Activated CD8-positive, alpha-beta memory T cell treated with anti-CD3 and anti-CD28 coated beads, Interleukin-2, amount 50 U/mL, for 24 hours (primary cell): ENCODE measurements at regions not wholly inside any gene's neighbourhood (a gene's known extent, or its start where the extent isn't known, plus 50 kb on each side); places are given as distances from the start of the nearest gene placed in this dataset.
"Not testable (repeated sequence)": the region's sequence is repeated elsewhere in the genome, so short reads cannot be mapped to it uniquely, and the experiment has no call there.

Experiments used
- DNase-seq: peaks from one replicate; pipeline ENCODE4 v3.0.0-alpha.2; 2020; ENCODE audit errors: extremely low read depth

DNA sequence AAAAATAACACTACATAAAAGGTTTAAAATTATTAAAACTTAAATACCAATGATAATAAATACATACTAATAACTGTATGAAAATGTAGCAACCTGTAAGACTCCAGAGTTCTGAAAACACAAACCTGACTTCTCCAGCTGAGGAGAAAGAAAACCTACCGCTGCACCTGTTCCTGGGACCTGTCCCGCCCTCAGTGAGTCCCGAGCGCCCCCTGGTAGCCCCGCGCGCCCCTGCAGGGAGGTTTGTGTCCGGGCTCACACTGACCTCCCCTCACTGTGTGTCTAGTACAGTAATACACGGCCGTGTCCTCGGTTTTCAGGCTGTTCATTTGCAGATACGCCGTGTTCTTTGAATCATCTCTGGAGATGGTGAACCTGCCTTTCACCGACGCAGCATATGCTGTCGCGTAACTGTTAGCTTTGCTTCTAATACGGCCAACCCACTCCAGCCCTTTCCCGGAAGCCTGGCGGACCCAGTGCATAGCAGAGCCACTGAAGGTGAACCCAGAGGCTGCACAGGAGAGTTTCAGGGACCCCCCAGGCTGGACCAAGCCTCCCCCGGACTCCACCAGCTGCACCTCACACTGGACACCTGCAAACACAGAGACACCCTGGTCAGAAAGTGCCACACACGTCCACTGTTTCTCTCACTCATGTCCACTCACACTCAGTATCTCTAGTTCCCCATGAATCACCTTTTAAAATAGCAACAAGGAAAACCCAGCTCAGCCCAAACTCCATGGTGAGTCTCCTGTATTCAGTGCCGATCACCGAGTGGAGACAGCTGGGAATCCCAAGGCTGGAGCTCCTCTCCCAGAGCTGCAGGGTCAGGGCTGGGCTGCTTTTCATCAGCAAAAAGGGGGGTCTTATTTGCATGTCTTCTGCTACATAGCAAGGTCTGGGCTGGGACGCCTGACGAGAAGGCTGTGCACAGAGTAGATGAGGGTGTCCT, 1276.3 kb downstream of the TMEM121 start:
- no peak for DNase-seq

DNA sequence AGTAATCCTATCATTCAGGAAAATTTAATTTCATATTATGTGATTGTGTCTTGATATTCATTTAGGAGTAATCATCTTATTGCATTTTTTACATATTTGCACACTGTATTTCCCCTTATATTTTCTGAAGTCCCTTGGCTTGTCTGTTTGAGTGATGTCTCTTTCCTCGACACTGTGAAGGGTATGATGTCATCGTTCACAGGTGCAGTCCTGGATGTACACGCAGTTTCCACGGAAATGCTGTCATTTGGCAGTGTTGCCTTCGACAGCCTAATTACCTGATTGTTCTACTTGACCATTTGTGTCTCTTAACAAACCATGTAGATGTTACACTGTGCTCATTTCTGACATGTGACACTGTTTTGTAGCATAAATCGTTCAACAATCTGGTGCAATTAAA, 1277.0 kb downstream of the TMEM121 start:
- DNase-seq: no peak

DNA sequence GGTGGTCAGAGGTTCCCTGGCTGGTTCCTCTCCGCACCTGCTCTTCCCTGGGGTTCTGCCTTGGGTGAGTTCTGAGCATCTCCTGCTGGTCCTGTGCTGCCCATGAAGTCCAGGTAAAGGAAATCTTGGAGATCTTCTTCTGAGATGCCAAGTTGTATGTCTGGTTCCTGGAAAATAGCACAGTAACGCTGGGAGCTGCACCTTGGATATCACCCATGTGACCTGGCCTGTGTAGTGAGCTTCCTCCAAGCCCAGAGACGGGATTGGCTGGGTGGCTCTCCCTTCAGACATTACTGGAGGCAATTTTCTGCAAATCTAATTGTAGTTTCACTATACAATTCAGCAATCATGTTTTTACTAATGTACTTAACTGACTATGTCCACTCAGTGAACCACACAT, 1281.1 kb downstream of the TMEM121 start:
- DNase-seq: no peak

DNA sequence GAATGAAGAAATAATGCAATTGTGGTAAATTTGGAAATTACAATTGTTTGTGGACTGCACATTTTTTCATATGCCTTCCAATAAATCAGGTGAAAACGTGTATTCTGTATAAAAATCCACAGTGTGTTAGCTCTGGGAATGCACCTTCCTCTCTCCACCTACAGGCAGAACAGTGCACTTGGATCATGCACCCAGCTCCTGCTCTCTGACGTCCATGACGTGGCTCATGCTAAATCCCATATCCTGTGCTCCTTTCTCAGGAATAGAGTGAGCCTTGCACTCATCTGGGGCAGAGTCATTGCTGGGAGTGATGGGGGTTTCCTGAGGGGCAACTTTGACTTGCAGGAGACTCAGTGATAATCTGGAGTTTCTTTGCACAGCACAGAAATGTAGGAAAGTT, 1282.1 kb downstream of the TMEM121 start:
- DNase-seq: no peak

DNA sequence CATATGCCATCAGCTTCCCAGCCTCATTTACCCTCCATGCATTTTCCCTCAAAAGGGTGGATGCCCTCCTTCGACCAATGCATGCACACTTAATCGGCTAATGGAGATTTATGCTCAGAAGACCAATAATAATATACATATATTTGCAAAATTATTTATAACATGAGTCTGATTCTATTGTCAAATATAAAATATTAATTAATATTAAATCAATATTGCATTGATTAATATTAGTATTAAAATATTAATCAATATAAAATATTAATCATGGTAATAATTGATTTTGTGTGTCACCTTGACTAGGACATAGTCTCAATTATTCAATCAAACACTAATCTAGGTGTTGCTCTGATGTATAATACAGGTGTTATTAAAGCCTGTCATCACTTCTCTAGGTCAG, 1282.5 kb downstream of the TMEM121 start:
- no peak for DNase-seq

DNA sequence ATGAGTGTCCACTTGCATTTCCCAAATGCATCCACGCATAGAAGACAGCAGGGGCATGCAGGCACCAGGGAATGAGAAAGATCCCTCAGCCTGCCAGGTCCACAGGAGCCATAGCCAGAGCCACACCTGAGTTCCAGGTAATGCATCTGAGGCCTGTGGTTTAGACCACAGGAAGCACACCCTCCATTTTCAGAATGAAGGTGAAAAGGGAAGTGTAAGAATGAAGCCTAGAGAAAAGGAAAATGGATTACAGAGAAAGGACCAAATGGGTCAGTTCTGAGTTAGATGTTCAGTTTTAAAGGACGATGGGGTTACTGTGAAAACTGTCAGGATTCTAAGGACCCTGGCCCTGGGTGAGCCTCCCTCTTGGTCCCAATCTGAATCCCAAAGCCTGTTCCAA, 1283.2 kb downstream of the TMEM121 start:
- DNase-seq: no peak

DNA sequence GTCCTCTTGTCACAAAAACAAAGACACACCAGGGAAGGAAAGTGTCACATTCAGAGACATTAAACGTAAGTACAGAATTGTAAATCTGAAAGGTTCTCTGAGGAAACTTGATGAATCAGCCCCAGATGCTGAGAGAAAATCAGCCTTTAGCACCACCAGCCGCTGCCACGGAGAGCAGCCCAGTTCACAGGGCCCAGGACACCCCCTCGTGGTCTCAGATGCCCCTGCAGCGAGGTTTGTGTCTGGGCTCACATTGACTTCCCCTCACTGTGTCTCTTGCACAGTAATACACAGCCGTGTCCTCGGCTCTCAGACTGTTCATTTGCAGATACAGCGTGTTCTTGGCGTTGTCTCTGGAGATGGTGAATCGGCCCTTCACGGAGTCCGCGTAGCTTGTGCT, 1283.8 kb downstream of the TMEM121 start:
- not testable (repeated sequence) for DNase-seq

DNA sequence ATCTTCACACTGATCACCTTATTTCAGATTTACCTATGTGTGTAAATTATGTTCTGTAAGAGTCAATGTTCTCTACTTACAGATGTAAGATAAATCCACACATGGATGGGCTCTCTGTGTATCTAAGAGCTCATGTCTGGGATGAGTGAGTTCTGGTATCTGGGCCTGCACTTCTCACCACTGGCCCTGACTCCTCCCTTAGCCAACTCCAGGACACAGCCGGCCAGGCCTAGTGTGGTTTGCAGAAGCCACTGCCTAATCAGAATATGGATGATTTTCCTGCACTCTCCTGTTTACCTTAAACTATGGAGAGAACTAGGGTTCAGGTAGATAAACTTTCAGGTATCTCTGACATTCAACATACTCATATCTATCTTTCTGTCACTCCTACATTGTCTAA, 1284.8 kb downstream of the TMEM121 start:
- no peak for DNase-seq

DNA sequence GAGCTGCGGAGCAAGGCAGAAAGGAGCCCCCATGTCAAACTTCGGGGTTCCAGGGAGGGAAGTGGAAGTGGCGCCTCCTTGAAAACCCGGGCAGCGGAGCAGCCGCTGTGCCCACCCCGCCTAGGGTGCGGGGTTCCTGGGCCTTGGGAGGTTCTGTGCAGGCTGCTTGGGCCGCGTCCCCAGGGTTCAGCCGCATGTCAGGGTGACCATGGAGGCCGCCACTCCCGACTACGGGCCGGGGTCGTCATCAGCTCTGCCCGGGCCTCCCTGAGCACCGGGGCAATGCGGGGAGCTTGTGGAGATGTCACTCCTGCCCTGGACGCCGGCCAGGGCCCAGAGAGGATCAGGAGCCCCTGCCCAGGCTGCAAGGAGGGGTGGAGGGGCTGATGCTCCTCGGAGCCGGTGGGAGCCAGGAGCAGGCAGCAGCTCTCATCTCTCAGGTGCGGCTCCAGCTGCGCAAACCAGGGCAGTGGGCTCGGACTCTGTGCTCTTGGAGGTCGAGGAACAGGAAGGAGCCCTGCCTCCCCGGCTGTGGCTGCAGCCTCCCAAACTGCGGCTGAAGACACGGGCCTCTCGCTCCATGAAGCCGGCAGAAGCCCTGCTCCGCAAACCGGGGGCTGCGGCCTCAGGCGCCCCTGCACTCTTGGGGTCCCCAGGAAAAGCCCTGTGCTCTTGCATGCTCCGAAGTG, 1286.5 kb downstream of the TMEM121 start:
- no peak for DNase-seq

DNA sequence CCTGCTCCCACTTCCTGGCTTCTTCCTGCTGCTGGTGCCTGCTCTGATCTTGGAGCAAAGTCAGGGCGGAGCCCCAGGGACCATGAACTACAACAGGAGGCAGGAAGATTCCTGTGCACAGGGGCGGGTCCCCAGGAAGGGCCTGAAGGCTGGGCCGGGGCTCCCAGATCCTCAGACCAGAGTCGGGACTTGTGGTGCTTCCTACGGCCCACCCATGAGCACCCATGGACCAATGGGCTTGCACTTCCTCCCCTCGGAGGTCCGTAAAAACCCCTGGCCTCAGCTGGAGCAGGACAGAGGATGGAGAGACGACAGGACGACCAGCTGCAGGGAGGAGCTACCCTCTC, 1287.1 kb downstream of the TMEM121 start:
- DNase-seq: no peak

DNA sequence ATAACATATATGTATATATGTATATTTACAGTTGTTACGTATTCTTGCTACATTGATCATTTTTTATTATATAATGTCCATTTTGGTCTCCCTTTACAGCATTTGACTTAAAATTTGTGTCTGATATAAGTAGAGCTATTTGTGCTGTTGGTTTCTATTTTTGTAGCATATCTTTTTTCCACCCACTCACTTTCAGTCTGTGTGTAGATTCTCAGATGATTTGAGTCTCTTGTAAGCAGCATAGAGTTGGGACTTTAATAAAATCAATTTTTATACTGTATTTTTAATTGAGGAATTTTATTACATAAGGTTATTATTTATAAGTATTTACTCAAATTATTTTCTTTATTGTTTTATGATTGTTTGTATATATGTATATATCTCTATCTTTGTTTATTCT, 1293.7 kb downstream of the TMEM121 start:
- no peak for DNase-seq

DNA sequence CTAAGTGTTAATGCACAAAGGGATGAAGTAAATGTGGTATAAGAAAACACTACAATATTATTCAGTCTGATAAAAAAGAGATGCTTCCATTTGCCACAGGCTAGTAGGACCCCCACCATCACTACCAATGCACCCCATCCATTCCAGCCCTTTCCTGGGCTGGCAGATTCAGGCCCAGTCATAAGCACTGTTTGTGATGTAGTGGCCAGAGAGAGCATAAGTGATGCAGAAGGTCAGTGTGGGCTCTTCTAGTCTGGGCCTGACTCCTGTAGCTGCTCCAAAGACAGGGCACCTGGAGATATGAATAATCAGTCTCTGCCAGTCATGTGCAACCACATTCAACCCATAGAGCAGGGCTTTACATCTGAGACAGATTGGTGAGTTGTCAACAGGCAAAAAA, 1294.7 kb downstream of the TMEM121 start:
- no peak for DNase-seq

DNA sequence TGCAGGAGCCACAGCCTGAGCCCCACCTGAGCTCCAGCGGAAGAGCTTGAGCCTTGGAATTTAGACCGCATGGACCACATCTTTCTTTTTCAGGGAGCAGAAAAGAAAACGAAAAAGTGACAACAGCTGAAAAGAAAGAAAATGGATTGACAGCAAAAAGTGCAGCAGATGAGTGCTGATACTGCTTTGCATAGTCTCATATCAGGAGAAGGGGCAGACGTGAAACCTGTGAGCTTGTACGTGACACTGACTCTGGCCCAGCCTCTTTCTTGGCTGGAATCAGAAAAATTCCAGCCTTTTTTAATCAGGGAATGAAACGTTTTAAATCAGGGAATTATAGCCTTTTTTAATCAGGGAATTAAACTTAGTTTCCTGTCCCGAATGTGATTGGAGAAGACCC, 1296.5 kb downstream of the TMEM121 start:
- DNase-seq: no peak

DNA sequence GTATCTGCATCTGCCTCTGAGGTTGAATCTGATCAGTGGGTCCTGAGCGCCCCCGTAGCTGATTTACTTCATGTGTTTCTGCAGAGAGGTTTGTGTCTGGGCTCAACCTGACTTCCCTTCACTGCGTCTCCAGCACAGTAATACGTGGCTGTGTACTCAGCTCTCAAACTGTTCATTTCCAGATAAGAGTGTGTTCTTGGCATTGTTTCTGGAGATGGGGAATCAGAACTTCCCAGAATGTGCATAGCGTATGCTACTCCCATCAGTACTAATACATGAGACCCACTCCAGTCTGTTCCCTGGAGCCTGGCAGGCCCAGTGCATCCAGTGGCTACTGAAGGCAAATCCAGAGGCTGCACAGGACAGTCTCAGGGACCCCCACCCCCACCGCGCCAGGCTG, 1297.2 kb downstream of the TMEM121 start:
- DNase-seq: no peak

DNA sequence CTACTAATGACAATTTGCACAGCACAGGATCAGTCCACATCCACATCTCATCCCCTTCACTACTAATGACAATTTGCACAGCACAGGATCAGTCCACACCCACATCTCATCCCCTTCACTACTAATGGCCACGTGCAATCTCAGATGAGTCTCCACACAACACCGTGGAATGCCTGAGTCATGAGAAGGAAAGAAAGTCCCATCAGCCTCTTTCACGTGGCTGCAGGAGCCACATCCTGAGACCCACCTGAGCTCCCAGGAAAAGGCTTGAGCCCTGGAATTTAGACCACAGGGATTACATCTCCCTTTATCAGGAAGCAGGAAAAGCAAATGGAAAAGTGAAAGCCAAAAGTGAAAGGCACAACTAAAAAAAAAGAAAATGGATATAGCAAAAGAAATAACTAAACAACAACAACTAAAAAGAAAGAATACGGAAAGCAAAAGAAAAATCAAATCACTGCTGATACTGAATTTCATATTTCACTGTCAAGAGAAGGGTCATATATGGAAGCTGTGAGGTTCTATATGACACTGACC, 1300.5 kb downstream of the TMEM121 start:
- no peak for DNase-seq

DNA sequence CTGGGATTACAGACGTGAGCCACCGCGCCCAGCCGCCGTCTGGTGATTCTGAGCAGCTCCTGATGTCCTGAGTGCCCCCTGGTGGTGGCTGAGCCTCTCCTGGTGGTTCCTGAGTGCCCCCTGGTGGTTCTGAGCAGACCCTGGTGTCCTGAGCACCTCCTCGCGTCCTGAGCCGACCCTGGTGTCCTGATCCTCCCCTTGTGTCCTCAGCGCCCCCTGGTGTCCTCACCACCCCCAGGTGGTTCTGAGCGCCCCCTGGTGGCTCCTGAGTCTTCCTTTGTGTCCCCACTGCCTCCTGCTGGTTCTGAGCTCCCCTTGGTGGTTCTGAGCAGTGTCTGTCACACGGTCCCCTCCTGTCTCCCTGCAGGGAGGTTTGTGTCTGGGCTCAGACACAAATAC, 1304.9 kb downstream of the TMEM121 start:
- DNase-seq: no peak

DNA sequence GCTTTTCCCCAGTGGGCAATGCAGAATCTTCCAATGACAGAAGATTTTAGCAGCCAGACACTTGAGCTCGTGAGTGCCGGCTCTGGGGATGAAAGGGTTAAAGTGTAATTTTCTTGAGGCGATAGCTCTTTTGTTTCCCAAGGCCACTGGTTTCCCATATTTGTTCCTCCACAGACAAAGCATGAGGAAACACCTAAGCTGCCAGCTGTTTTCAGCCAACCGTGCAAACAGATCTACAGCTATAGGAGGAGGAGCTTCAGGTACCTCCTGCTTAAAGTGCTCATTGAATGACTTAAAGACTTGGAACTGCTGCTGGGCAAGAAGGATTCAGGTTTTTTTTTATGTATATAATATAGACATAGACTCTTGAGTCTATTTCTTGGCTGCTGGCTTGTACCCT, 1311.5 kb downstream of the TMEM121 start:
- no peak for DNase-seq

DNA sequence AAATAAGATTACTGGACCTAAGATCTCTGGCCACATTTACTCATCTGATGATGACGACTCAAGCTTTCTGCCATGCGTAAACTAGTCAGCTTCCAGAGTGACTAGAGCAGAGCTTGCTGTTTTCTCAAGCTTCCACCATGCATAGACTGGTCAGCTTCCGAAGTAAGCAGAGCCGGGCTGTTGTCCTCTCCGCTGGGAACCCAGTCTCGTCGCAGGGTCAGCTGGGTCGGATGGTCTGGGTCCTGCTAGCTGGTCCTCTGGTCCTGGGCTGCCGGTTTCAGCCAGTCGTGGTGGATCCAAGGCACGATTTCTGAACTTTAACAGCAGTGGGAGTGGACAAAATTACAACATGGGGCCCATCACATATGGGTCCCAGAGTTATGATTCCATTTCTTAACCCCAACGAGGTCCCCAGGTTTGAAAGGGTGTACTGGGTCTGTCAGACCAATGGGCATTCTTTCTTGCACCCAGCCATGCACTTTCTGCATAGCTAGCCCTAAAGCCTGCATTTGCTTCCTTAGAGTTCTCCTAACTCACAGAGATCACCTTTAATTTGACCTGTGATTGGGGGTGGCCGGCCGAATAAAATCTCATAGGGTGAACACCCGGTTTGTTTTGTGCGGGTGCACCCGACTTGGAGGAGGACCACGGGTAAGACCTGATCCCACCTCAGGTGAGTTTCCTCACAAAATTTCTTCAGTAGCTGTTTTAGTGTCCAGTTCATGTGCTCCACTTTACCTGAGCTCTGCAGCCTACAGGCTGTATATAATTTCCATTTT, 1312.8 kb downstream of the TMEM121 start:
- no peak for DNase-seq

DNA sequence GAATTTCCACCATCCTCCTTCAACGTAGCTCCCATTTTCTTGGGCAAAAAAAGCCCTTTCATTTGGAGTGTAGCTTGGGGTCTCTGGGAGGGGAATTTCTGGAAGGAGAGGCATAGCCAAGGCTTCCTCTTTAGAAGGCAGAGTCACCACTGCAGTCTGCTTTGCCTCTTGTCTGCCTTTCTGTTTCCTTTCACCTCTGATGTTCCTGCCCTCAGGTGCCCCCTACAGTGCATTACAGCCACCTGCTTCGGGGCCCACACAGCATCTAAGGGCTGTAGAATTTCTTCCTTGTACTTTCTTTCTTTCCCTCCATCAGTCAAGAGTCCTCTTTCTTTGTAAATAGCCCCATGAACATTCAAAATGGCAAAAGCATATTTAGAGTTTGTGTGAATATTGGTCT, 1313.9 kb downstream of the TMEM121 start:
- no peak for DNase-seq

DNA sequence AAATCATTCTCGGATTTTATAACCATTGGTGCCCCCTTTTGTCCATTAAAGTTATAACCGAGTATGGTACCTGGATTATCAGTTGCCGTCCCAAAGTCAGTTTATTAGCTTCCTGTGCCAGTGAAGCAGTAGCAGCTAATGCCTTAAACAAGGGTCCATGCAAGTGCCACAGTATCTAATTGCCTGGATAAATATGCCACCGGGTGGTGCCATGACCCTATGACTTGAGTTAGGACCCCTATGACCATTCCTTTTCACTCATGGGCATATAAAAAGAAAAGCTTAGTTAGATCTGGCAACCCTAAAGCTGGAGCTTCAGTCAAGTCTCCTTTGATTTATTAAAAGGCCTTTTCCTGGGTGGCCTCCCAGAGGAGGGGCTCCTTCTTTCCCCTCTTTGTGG, 1314.6 kb downstream of the TMEM121 start:
- no peak for DNase-seq

DNA sequence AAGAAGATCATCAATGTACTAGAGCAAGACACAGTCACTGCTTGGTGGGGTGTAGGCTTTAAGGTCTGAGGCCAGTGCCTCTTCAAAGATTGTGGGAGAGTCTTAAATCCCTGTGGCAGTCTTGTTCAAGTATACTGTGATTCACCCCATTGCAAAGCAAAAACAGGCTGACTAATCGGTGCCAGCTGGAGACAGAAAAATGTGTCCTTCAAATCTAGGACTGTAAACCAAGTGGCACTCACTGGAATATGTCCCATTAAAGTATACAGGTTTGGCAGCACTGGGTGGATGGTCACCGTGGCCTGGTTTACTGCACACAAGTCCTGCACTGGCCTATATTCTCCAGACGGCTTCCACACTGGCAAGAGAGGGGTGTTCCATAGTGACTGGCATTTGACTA, 1315.3 kb downstream of the TMEM121 start:
- no peak for DNase-seq

DNA sequence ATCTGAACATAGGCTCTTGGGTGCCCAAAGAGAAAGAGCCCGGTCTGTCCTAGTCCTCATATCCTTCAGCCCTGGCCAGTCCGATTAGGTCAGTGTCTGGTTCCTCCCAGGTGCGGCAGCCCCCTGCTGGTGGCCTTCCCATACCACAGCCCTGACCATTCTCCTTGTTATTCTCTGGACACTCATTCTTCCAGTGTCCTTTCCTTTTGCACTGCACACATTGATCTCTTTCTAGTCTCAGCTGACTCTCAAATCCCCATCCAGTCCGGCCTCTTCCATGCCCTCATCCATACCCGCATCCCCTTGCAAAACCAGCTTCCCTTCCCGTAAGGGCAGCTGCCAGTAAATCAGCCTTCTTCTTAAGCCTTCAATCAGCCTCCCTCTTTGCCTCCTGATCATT, 1316.3 kb downstream of the TMEM121 start:
- no peak for DNase-seq
